ENCODE measurements at regions not wholly inside any gene's neighbourhood (a gene's known extent, or its start where the extent isn't known, plus 50 kb on each side); places are given as distances from the start of the nearest gene placed in this dataset.

GRCh38 chr10:44831581-44831980 lies 79.6 kb upstream of the TMEM72 start:
- no peak for TF ChIP-seq SRF (IDR thresholded peaks at IDR 0.05; ENCODE audit: low read depth)
- TF ChIP-seq, protein P1, sequence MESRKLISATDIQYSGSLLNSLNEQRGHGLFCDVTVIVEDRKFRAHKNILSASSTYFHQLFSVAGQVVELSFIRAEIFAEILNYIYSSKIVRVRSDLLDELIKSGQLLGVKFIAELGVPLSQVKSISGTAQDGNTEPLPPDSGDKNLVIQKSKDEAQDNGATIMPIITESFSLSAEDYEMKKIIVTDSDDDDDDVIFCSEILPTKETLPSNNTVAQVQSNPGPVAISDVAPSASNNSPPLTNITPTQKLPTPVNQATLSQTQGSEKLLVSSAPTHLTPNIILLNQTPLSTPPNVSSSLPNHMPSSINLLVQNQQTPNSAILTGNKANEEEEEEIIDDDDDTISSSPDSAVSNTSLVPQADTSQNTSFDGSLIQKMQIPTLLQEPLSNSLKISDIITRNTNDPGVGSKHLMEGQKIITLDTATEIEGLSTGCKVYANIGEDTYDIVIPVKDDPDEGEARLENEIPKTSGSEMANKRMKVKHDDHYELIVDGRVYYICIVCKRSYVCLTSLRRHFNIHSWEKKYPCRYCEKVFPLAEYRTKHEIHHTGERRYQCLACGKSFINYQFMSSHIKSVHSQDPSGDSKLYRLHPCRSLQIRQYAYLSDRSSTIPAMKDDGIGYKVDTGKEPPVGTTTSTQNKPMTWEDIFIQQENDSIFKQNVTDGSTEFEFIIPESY (IDR thresholded peaks at IDR 0.05; ENCODE audit: extremely low read depth, insufficient replicate concordance, low read length): no peak
- TF ChIP-seq POLR2A (IDR thresholded peaks at IDR 0.05; ENCODE audit: borderline replicate concordance, extremely low read depth, insufficient read depth, insufficient read length): no peak

Data from HCT116 (cell line).